ENCODE measurements at regions not wholly inside any gene's neighbourhood (a gene's known extent, or its start where the extent isn't known, plus 50 kb on each side); places are given as distances from the start of the nearest gene placed in this dataset.

DNA sequence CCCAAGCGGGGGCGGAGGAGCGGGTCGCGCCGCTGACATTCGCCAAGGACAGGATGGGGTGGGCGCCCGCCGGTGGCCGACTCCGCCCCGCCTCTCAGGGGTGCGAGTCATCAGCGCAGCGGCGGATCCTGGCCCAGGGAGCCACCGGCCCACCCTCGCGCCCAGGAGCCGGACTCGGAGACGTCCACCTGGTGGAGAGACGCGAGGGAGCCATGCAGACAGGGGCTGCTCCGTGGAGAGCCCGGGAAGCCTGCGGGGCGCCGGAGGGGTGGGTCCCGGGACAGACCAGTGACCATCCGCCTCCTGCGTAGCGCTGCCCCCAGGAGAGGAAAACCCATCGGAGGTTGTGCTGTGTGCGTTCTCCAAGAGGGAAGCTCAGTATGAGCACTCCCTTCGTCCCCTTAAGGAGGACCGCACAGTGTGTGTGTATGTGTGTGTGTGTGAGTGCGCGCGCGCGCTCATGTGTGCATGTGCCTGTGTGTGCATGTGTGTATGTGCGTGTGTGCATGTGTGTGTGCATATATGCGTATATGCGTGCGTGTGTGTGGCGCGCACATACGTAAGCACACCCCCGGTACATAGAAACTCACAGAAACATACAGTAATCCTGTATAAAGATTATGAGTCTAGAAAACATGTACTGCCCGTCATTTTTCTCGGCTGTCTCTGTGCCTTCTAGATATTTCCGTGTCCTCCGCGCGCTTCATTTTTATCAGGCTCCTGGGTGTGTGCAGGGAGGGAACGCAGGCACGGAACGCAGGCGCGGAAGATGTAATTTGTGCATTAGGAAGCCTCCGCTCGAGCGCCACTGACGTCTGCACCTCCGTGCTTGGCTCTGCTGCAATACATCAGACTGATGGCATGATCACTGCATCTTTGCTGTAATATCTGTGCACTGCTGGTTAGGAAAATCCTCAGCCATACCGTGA is 158.9 kb downstream of the TBXT start:
- TF ChIP-seq EZH2 (IDR thresholded peaks at IDR 0.05; ENCODE audit: borderline replicate concordance, low read depth, low read length, severe bottlenecking), result no peak
- TF ChIP-seq, protein P1, sequence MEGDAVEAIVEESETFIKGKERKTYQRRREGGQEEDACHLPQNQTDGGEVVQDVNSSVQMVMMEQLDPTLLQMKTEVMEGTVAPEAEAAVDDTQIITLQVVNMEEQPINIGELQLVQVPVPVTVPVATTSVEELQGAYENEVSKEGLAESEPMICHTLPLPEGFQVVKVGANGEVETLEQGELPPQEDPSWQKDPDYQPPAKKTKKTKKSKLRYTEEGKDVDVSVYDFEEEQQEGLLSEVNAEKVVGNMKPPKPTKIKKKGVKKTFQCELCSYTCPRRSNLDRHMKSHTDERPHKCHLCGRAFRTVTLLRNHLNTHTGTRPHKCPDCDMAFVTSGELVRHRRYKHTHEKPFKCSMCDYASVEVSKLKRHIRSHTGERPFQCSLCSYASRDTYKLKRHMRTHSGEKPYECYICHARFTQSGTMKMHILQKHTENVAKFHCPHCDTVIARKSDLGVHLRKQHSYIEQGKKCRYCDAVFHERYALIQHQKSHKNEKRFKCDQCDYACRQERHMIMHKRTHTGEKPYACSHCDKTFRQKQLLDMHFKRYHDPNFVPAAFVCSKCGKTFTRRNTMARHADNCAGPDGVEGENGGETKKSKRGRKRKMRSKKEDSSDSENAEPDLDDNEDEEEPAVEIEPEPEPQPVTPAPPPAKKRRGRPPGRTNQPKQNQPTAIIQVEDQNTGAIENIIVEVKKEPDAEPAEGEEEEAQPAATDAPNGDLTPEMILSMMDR (IDR thresholded peaks at IDR 0.05; ENCODE audit: borderline replicate concordance, extremely low read depth, low read length, poor library complexity, severe bottlenecking), result no peak

Measured in DND-41 (cell line).